Mucosa of gallbladder (tissue), 1 donor: ENCODE measurements at regions not wholly inside any gene's neighbourhood (a gene's known extent, or its start where the extent isn't known, plus 50 kb on each side); places are given as distances from the start of the nearest gene placed in this dataset.
A peak's percentile ranks its signal among the peaks of the same experiment; 100 is the strongest.
"Not testable (repeated sequence)": the region's sequence is repeated elsewhere in the genome, so short reads cannot be mapped to it uniquely, and the experiment has no call there.

ENCODE experiments used
- DNase-seq: peaks from one replicate; pipeline ENCODE4 v3.0.0-alpha.2; 2020; ENCODE audit warnings: low spot score
- donor health status: DM: no; HTN: no; CAD: no.

DNA sequence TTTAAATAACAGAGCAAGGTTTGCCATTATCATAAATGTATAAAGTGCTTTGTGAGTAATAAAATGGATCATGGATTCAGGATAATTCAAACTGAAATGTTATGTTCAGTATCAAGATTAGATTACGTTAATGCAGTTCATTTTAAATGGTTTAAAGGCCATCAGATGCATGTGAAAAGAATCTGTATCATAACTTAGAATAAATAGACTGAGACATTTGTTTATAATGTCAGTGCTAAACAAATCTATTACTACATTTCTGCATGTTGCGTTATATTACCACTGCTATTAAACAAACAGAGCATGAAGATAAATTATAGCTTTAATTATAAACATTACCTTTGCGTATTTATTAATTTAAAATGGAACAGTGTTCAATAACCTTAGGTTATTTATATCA is 160.2 kb downstream of the TOX3 start:
- DNase-seq = no peak

DNA sequence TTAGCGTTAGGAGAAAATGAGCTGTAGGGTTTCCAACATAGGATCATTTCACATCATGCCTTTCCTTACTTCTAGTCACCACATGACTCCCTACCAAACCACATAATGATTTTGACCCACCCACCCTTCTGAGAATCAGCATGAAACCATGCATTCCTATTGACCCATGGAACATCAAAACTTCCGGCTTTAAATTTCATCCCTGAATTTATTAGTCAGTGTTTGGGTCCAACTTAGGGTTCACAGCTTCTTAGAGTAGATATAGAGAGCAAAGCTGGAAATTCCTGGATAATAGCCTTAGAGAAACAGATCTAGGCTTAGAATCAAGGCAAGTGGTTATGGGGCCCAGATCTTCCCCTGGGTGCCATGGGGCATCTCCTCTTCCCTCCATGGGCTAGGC is 162.6 kb downstream of the TOX3 start:
- DNase-seq = no peak

DNA sequence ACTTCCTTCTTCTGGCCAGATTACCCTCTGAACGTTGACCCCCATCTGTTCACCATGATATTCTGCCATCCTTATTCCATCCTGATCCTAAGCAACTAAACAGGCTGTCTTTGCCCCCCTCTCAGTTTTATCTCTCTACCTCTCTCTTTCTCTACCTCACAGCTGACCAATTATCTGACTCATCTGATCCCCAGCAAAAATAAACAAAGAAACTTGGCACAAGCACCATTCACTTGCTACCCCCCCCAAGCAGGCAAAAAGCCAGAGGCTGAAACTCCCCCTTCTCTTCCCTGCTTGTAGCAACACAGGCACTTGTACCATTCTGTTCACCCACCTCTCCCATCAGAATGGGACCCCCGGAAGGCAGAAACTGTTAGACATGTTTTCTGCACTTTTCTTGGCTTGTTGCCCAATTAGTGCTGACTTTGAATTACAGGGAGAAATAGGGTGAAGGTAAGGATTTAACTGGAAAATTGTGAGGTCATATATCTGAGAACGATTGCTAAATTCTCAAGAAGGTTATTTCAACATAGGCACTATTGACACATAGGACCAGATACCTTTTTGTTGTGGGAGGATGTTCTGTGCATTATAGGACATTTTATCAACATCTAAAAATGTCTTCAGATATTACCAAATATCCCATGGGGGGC is 163.2 kb downstream of the TOX3 start:
- peak; percentile 39 for DNase-seq

DNA sequence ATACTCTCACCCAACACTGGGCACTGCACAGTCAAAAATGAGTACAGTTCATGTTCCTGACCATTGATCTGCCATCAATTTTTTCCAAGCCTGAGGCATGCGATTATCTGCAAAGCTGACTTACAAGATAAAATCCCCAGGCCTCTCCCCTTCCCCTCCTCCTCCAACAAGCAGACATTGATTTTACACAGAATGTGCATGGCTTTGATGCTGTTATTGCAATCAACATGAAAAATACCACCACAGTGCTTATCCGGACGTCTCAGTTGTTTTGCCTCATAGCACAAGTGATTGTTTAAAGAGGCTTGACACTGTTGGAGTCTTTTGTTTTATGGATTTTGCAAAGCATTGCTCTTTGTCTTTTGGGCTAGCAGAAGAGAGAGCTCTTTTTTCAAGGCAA is 163.8 kb downstream of the TOX3 start:
- DNase-seq = no peak

DNA sequence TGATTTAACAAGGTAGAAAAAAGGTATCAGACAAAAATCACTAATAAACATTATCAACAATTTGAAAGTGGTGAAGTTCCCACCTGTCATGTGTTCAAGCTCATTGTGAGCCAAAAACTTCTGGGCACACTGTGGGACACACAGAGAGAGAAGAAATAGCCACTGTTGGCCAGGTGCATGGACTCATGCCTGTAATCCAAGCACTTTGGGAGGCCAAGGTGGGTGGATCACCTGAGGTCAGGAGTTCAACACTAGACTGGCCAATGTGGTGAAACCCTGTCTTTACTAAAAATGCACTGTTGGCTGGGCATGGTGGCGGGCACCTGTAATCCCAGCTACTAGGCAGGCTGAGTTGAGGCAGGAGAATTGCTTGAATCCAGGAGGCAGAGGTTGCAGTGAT is 167.4 kb downstream of the TOX3 start:
- no peak for DNase-seq

DNA sequence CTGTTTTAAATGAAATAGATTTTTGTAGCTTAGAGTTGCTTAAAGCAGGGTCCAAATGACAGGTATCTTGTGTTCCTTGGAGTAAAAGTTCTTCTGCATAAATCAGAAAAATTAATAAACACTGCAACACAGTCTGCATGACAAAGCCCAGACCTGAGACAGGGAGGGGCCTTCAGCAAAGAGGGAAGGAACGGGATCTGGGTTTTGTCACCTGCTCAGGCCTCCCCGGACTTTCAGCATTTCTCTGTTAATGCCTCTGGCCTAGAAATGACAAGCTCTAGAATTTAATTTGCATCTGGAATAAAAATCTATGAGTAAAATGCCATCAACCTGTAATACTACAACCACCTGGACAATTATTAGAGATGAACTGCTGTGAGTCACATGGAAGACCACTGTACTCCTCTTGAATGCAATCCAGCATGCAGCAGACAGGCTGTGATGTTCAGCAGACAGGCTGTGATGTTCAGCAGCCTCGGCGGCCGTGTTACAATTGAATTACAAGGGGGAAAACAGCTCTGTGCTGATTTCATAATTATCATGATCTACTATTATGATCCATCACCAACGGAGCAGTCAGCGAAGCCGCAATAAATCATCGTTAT is 170.2 kb downstream of the TOX3 start:
- DNase-seq = no peak

DNA sequence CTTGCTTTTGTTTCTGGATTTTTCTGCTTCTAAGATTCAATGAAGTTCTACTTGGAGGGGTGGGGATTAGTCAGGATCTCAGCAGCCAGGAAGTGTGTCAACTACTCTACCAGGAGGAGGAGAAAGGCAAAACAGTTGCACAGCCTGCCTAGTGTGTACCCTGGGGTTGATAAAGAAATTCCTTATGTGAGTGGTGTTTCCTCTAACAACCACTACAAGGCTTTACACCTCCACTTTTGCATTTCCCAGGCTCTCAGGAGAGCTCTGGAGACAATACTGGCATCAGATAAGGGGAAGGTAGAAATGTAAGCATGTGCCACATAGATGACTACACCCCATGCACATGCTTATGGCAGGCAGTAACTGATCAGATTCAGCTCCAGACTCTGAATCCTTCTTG is 174.6 kb downstream of the TOX3 start:
- no peak for DNase-seq

DNA sequence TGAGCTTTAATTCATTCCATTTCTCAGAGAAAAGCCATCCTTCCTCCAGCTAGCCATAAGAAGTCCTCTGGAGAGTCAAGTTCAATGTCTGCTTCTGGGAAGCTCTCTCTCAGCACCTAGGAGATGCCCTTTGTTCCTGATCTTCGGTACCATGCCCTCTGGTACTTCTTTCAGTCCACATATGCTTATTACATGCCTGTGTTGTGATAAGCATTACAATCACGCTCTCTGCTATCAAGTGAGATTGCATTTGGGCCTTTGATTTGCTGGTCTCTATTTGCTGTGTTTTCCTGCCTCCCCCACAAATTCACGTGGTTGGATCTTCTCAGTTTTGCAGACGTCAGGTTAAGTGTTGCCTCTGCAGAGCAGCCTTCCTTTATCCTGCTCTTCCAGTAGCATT is 178.1 kb downstream of the TOX3 start:
- no peak for DNase-seq

DNA sequence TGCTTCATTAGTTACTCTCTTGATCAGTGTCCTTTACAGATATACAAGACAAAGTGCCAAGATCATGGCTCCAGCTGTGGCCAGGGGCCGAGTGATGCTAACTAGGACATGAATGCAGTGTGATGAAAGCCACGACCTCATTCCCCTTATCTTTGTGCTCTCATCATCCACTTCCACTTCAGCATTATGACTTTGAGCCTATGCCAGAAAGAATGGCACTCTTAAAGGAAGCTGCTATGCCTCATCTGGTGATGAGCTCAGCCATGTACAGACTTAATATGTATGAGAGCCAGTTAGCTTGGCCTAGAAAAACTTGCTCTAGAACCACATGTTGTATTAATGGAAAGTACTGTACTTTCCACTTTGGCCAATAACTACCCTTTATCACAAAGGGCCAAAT is 179.1 kb downstream of the TOX3 start:
- no peak for DNase-seq

DNA sequence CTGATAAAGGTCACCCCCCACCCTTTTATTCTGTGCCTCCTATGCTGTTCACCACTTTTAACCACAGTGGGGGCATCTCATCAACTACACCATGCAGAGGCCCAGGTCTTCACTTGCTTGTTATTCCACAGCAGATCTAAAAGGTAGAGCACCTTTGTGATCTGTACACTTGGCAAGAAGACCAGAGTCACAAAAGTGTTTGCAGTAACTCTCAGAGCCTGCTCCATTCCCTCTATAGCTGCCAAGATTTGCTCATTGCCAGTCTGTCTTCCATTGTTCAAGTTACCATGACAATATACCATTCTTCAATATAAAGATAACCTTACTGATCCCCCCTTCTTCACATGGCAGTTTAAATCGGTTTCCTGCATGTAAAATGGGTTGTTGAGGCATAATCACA is 180.0 kb downstream of the TOX3 start:
- no peak for DNase-seq

DNA sequence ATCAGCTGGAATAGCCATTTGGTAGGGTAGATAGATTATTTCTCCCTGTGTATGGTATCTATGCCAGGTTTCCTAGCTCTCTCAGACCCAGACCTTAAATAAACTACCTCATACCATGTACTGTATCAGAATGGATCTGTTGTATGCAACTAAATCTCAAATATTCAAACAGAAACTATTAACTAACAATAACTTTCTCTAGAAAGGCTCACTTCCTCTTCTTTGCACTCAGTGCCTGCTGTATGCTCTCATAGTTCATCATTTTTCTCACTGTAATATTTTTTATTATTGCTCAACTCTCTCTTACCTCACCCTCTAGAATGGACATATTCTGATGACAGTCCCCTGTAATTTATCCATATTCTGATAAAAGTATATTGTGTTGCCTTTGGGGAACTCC is 182.4 kb downstream of the TOX3 start:
- DNase-seq = no peak

DNA sequence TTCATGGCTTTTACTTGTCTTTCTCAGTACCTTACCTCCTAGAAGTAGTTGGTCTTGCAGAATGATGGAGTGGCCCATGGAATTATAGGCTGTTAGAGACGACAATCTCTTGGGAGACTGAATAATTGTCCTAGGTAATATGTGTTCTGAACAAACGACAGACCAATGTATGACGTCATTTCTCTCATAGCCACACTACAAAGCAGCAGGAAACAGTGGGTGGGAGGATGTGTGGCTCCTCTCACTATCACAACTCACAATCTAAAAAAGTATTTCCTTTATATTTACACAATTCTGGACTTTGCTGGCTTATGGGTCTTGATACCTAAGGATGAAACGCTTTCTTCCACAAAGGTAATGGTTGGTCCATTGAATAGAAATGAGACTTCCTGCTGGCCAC is 183.9 kb downstream of the TOX3 start:
- DNase-seq = no peak

DNA sequence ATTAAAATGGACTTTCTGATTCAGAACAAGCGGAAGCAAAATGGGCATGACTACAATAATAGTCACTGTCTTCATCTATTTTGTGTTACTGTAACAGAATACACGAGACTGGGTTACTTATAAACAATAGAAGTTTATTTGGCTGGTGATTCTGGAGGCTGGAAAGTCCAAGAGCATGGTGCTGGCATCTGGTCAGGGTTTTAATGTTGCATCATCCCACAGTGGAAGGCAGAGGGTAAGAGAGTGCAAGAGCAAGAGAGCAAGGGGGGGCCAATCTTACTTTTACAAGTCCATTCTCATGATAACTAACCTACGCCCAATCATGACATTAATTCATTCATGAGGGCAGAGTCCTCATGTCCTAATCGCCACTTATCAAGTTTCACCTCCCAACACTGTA is 189.2 kb downstream of the TOX3 start:
- no peak for DNase-seq

DNA sequence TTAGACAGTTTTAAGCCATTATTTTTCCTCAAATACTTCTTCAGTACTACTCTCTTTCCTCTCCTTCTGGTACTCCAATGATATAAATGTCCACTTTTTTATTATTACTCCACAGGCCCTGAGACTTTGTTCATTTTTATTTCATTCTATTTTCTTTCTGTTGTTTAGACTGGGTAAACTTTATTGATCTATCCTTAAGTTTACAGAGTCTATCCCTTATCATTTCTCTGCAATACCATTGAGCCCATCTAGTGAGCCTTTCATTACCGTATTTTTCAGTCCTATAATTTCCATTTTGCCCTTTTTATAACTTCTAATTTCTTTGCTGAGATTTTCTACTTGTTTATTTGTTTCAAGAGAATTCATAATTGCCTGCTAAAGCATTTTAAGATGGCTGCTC is 193.7 kb downstream of the TOX3 start:
- no peak for DNase-seq

DNA sequence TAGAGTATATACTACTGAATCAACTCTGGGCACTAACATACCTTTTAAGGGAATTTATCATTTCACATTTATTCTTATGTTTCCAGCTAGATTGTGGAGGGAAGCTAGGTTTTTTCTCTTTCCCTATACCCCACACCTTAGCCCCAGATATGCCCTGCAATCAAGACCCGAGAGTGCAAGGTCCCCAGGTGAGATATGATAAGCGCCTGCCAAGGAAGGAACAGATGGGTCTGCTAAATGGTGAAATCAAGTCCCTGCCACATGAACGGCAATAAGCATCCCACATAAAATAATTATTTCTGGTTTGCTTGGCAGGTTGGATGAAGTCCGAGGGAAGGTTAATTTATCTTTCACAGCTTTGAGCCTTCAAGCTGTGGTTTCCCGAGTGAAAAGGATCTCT is 195.5 kb downstream of the TOX3 start:
- DNase-seq = no peak

DNA sequence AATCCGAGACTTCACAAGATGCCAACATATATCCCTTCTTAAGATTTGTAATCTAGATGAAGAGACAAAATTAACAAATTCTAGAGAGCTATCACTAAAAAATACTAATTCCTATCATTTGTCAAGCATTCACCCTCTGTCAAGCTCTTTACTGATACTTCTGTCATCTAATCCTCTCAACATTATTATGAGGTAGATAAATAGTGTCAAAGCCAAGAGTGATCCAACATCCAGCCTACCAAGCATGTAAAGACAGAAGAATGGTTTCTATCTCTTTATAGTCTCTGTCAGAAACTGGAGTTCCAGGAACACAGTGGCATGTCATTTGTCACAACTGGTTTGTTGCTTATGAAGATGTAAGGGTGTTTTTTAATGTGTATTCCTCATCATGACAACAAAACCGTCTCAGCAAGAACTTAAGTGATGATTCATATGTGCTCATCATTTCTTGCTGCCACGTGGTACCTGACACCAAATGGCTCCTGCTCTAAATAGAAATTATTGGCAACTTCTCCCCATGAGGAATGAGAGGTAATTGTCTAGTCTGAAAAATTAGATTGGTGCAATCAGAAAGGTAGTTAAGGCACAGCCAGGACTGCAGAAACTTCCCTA is 196.8 kb downstream of the TOX3 start:
- no peak for DNase-seq

DNA sequence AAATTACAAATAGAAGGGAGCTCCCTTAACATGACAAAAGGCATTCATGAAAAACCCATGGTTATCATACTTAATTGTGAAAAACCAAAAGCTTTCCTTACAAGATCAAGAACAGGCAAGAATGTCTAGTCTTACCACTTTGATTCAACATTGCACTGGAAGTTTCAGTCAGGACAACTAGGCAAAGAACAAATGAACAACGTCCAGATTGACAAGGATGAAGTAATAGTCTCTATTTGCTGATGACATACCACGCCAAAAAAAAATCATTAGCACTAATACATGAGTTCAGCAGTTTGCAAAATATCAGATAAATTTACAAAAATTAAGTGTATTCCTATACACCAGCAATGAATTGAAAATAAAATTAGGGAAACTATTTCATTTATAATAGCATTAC is 200.2 kb downstream of the TOX3 start:
- no peak for DNase-seq

DNA sequence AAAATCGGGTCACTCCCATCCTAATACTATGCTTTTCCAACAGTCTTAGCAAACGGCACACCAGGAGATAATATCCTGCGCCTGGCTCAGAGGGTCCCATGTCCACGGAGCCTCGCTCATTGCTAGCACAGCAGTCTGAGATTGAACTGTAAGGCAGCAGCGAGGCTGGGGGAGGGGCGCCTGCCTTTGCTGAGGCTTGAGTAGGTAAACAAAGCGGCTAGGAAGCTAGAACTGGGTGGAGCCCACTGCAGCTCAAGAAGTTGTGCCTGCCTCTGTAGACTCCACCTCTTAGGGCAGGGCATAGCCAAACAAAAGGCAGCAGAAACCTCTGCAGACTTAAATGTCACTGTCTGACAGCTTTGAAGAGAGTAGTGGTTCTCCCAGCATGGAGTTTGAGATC is 213.3 kb downstream of the TOX3 start:
- not testable (repeated sequence) for DNase-seq

DNA sequence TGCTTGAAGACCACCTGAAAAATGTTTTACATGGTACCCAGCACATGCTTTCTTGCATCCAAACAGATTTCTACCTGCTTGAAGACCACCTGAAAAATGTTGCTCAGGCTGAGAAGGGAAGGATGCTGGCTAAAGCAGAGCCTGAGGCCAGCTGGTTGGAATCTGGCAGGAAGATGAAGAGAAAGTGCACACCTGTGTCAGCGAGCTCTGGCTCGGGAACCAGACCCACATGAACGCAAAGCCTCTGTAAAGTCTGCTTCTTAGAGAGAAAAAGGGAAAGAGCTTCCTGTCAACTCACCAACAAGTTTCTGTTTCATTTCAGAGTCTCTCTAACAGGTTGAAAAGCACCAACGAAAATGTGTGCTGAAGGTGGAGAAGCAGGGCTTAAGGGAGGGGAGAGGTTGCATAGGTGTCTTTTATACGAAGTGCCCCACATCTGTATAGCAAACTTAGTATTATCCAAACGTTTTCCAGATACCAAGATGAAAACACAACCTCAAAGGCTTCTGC is 226.0 kb downstream of the TOX3 start:
- DNase-seq = no peak

DNA sequence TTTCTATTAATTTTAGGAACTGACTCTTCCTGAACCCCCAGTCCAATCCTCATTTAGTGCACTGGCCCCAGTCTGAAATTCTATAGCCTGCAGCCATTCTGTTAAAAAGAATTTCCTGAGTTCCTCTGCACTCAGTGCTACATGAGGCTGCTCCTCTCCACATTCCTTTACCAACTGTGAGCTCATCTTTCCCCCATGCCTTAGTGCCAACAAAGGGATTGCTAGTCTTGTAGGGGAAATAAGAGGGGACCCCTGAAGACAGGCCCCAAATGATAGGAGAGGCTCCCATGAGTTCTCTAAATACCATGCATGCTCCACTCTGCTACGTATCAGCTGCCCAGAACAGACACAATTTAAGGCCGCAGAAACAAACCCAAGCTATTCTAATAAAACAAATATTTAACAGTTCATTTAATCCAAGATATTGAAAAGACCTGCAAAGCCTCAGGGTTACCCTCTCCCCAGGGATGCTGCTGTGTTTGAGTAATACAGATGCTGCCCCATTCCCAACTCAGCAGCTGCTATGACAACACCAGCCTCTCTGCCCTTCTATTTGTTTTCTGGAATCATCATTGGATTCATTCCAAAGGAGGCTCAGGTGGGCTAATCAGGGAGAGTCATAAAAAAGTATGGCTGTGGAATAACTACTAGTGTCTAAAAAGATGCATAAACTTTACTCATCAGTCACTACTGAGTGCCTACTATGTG is 228.5 kb downstream of the TOX3 start:
- DNase-seq = no peak

DNA sequence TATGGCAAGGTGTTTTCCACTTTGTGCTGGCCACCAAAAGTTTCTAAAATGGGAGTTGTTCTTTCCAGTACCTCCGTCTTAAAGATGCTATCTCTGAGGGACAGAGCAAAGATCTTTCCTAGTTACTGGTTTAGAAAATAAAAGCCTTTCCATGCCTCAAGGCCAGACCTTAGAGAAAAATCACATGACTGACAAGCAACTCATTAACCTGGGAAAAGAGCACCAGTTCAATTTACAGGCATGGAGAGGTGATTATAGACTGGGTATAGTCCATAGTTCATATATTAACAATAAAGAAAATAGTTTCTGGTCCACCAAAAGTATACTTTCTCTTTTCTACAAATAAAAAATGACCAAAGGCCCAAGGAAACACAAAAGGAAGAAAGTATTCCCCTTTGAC is 230.7 kb downstream of the TOX3 start:
- no peak for DNase-seq

DNA sequence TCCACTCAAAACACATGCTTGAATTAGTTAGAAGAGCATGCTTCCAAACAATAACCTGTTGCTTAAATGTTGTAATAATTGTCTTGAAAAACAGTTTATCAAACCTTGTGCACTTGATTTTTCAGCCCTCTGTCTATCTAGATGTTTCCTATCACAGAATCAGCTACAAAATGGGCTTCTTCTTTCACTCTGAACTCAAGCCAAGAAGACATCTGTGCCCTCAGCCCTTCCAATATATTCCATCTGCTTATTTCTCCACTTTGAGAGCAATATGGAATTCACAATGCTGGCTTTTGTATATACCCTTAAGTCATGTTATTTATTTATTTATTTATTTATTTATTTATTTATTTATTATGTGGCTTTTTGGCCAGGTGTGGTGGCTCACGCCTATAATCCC is 234.2 kb downstream of the TOX3 start:
- DNase-seq = no peak
